ENCODE measurements at regions not wholly inside any gene's neighbourhood (a gene's known extent, or its start where the extent isn't known, plus 50 kb on each side); places are given as distances from the start of the nearest gene placed in this dataset.

DNA sequence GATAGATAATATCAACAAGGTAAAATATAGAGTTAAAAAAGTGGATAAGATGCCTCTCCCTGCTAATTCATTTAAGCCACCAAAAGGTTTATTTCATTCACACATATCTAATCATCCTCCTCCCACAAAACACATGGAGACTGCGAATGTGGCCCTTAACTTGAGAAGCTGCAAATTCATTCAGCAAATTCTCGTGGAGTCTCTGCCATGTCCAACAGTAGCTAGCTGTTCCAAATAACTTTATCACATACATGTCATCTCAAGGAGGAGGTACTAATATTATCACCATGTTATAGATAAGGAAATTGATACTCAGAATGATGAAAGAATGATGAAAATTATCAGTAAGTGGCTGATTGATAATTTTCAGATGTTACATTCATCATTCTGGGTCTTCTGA is 950.2 kb downstream of the CDH11 start:
- TF ChIP-seq, protein P1, sequence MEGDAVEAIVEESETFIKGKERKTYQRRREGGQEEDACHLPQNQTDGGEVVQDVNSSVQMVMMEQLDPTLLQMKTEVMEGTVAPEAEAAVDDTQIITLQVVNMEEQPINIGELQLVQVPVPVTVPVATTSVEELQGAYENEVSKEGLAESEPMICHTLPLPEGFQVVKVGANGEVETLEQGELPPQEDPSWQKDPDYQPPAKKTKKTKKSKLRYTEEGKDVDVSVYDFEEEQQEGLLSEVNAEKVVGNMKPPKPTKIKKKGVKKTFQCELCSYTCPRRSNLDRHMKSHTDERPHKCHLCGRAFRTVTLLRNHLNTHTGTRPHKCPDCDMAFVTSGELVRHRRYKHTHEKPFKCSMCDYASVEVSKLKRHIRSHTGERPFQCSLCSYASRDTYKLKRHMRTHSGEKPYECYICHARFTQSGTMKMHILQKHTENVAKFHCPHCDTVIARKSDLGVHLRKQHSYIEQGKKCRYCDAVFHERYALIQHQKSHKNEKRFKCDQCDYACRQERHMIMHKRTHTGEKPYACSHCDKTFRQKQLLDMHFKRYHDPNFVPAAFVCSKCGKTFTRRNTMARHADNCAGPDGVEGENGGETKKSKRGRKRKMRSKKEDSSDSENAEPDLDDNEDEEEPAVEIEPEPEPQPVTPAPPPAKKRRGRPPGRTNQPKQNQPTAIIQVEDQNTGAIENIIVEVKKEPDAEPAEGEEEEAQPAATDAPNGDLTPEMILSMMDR (IDR thresholded peaks at IDR 0.05): no peak
- no peak for TF ChIP-seq POLR2AphosphoS5 (IDR thresholded peaks at IDR 0.05)

Data from prostate gland (tissue), 2 donors.